Effector memory CD8-positive, alpha-beta T cell (primary cell): ENCODE measurements at regions not wholly inside any gene's neighbourhood (a gene's known extent, or its start where the extent isn't known, plus 50 kb on each side); places are given as distances from the start of the nearest gene placed in this dataset.

Experiments
- ATAC-seq: fragments of 150-1000 bp; cut with Tn5 transposase; replicated peaks from 2 replicates; pipeline ENCODE4 v1.10.0; 2021; ENCODE audit warnings: mild to moderate bottlenecking, moderate library complexity
- DNase-seq, 3 experiments: peaks; one replicate each; pipeline ENCODE4 v3.0.0; 2021
- H3K27ac Mint-ChIP-seq, 2 donors: one replicate each; pipeline ENCODE4 v1.8.0; 2022; ENCODE audit warnings: mild to moderate bottlenecking in 2 of 2, mixed read lengths in 2 of 2, moderate library complexity in 2 of 2
- H3K27me3 Mint-ChIP-seq, 2 donors: one replicate each; pipeline ENCODE4 v1.8.0; 2022; ENCODE audit warnings: mixed read lengths in 2 of 2
- H3K36me3 Mint-ChIP-seq: one replicate; pipeline ENCODE4 v1.8.0; 2022; ENCODE audit warnings: mild to moderate bottlenecking, moderate library complexity, mixed read lengths; ENCODE audit not compliant: insufficient read depth
- H3K4me1 Mint-ChIP-seq, 2 donors: one replicate each; pipeline ENCODE4 v1.8.0; 2022; ENCODE audit warnings: low read depth in 2 of 2, mixed read lengths in 2 of 2
- H3K4me3 Mint-ChIP-seq, 2 donors: one replicate each; pipeline ENCODE4 v1.8.0; 2022; ENCODE audit warnings: mild to moderate bottlenecking in 2 of 2, mixed read lengths in 2 of 2, moderate library complexity in 2 of 2
- H3K9me3 Mint-ChIP-seq, 2 donors: one replicate each; pipeline ENCODE4 v1.8.0; 2022; ENCODE audit warnings: mixed read lengths in 2 of 2

DNA sequence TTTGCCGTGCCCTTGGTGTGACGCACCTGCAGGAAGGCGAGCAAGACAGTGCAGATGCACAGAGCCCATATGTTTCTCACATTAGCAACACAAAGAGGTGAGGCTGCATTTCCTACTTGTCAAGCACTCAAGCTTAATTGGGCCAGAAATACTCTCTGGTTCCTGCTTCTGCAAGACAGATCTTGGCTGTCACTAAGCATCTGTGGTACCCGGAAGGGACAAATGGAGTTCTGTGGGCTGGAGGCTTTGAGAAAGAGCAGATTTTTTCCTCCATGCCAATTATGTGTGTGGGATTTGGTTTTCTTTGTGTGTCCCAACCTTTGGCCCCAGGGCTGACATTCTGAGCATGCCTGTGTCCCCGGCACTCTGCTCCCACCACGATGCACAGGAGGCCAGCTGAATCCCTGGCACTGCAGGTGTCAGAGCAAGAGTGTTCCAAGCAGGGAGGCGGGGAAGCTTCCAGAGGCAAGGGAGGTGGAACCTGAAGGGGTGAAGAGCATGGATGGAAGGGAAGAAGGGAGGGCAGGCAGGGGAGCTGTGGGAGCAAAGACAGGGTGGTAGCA is 52.0 kb upstream of the STUM start:
- no peaks in the 10 kb centered on the region for H3K4me1 Mint-ChIP-seq
- no peaks in the 10 kb centered on the region for H3K9me3 Mint-ChIP-seq
- peaks cover 15 to 48% of the 10 kb centered on the region in 2 donors for H3K27me3 Mint-ChIP-seq
- ATAC-seq (no peak), DNase-seq (no peak)
- no peak overlapping the region for H3K27ac Mint-ChIP-seq
- no peak overlapping the region for H3K4me3 Mint-ChIP-seq
- no peaks in the 10 kb centered on the region for H3K36me3 Mint-ChIP-seq

- no peak overlapping the region for H3K4me3 Mint-ChIP-seq
- no peaks in the 10 kb centered on the region for H3K4me1 Mint-ChIP-seq
- H3K27me3 Mint-ChIP-seq: peaks cover 23 to 47% of the 10 kb centered on the region in 2 donors
- no peak overlapping the region for H3K27ac Mint-ChIP-seq
- no peaks in the 10 kb centered on the region for H3K36me3 Mint-ChIP-seq
- no peak for ATAC-seq
- no peak for DNase-seq
- H3K9me3 Mint-ChIP-seq: no peaks in the 10 kb centered on the region
Observed at GRCh38 chr1:226497276-226497833, 51.2 kb upstream of the STUM start.

- Mint-ChIP-seq H3K27ac (no peak overlapping the region), H3K9me3 (no peaks in the 10 kb centered on the region), H3K4me3 (no peak overlapping the region), H3K36me3 (no peaks in the 10 kb centered on the region), H3K27me3 (peaks cover 31 to 50% of the 10 kb centered on the region in 2 donors), H3K4me1 (no peaks in the 10 kb centered on the region)
- DNase-seq: no peak
- no peak for ATAC-seq
Observed at GRCh38 chr1:226497991-226498639, 50.4 kb upstream of the STUM start.

- DNase-seq (no peak), ATAC-seq (no peak)
- H3K36me3 Mint-ChIP-seq: no peaks in the 10 kb centered on the region
- H3K4me3 Mint-ChIP-seq: no peak overlapping the region
- no peak overlapping the region for H3K27ac Mint-ChIP-seq
- peaks cover 35 to 50% of the 10 kb centered on the region in 2 donors for H3K27me3 Mint-ChIP-seq
- no peaks in the 10 kb centered on the region for H3K4me1 Mint-ChIP-seq
- H3K9me3 Mint-ChIP-seq: no peaks in the 10 kb centered on the region
Observed at GRCh38 chr1:226498640-226499008, 49.9 kb upstream of the STUM start.
